ENCODE measurements at regions not wholly inside any gene's neighbourhood (a gene's known extent, or its start where the extent isn't known, plus 50 kb on each side); places are given as distances from the start of the nearest gene placed in this dataset.

GRCh38 chr11:41950470-41951143, 491.2 kb upstream of the LRRC4C start:
- TF ChIP-seq NFIC (IDR thresholded peaks at IDR 0.05) (no peak), CEBPB (IDR thresholded peaks at IDR 0.05) (no peak), FOXM1 (IDR thresholded peaks at IDR 0.05; ENCODE audit: borderline replicate concordance, low read depth) (no peak), YY1 (IDR thresholded peaks at IDR 0.05; ENCODE audit: low read depth) (no peak), EP300 (IDR thresholded peaks at IDR 0.05; ENCODE audit: borderline replicate concordance) (no peak), REST (IDR thresholded peaks at IDR 0.05; ENCODE audit: low read depth) (no peak), TCF12 (IDR thresholded peaks at IDR 0.05; ENCODE audit: low read depth) (no peak), EGR1 (IDR thresholded peaks at IDR 0.05) (no peak), RAD21 (IDR thresholded peaks at IDR 0.05; ENCODE audit: low read depth) (no peak), ZBTB7A (IDR thresholded peaks at IDR 0.05; ENCODE audit: low read depth) (no peak), CREB1 (IDR thresholded peaks at IDR 0.05; ENCODE audit: low read depth) (no peak), TEAD4 (IDR thresholded peaks at IDR 0.05) (no peak)
- TF ChIP-seq, protein P1, sequence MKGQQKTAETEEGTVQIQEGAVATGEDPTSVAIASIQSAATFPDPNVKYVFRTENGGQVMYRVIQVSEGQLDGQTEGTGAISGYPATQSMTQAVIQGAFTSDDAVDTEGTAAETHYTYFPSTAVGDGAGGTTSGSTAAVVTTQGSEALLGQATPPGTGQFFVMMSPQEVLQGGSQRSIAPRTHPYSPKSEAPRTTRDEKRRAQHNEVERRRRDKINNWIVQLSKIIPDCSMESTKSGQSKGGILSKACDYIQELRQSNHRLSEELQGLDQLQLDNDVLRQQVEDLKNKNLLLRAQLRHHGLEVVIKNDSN (IDR thresholded peaks at IDR 0.05) = no peak

DNA sequence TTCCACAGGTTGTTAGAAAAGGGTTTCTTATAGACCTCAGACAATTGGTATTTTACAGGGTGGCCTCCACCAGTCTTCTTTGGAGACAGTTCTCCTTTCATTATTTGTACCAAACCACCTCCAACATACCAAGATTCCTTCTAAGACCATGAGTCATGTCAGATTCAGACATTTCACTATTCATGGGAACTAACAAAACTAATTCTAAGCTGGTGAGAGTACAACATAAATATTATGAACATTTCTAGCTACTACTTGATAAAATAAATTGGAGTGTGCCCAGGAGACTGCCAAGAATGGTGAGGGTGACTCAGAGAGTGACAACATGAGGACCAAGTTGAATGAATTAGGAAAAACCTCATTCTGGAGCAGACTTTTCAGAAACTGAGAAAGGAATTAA, 494.6 kb upstream of the LRRC4C start:
- no peak for TF ChIP-seq TAF1 (IDR thresholded peaks at IDR 0.05; ENCODE audit: low read depth)
- no peak for TF ChIP-seq ZBTB7A (IDR thresholded peaks at IDR 0.05; ENCODE audit: low read depth)
- no peak for TF ChIP-seq CEBPB (IDR thresholded peaks at IDR 0.05)
- no peak for TF ChIP-seq REST (IDR thresholded peaks at IDR 0.05; ENCODE audit: low read depth)
- no peak for TF ChIP-seq NFIC (IDR thresholded peaks at IDR 0.05)
- TF ChIP-seq, protein P2, sequence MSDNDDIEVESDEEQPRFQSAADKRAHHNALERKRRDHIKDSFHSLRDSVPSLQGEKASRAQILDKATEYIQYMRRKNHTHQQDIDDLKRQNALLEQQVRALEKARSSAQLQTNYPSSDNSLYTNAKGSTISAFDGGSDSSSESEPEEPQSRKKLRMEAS (IDR thresholded peaks at IDR 0.05) = no peak
- no peak for TF ChIP-seq EP300 (IDR thresholded peaks at IDR 0.05; ENCODE audit: borderline replicate concordance)
- no peak for TF ChIP-seq RAD21 (IDR thresholded peaks at IDR 0.05; ENCODE audit: low read depth)
- no peak for TF ChIP-seq YY1 (IDR thresholded peaks at IDR 0.05; ENCODE audit: low read depth)
- TF ChIP-seq EGR1 (IDR thresholded peaks at IDR 0.05) = no peak
- TF ChIP-seq, protein P1 (IDR thresholded peaks at IDR 0.05) = no peak

DNA sequence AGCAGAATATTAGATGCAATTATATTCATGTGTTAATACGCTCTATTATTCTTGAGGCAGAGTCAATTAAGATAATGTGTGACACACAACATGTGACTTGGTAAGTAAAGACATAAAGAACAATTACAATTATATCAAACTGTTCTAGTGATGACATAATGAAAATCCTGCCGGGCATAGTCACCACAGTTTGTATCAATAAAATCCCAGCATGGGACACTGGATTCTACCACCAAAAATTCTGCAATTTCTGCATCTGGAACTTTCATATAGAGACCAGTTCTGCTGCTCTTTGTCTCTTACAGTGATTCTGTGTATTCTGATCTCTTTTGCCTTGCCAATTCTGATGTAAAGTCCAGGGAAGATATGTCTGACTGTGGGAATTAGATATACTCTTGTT, 495.6 kb upstream of the LRRC4C start:
- TF ChIP-seq ZBTB7A (IDR thresholded peaks at IDR 0.05; ENCODE audit: low read depth) (no peak), EP300 (IDR thresholded peaks at IDR 0.05; ENCODE audit: borderline replicate concordance) (no peak), TEAD4 (IDR thresholded peaks at IDR 0.05) (no peak), RAD21 (IDR thresholded peaks at IDR 0.05; ENCODE audit: low read depth) (no peak), CREB1 (IDR thresholded peaks at IDR 0.05; ENCODE audit: low read depth) (no peak), REST (IDR thresholded peaks at IDR 0.05; ENCODE audit: low read depth) (no peak), NFIC (IDR thresholded peaks at IDR 0.05) (no peak), EGR1 (IDR thresholded peaks at IDR 0.05) (no peak), YY1 (IDR thresholded peaks at IDR 0.05; ENCODE audit: low read depth) (no peak), TAF1 (IDR thresholded peaks at IDR 0.05; ENCODE audit: low read depth) (no peak), CEBPB (IDR thresholded peaks at IDR 0.05) (no peak), FOXM1 (IDR thresholded peaks at IDR 0.05; ENCODE audit: borderline replicate concordance, low read depth) (no peak)
- TF ChIP-seq, protein P1 (IDR thresholded peaks at IDR 0.05) = no peak
- TF ChIP-seq, protein P2 (IDR thresholded peaks at IDR 0.05) = no peak
